ENCODE measurements at regions not wholly inside any gene's neighbourhood (a gene's known extent, or its start where the extent isn't known, plus 50 kb on each side); places are given as distances from the start of the nearest gene placed in this dataset.

- no peak for TF ChIP-seq CTCF (IDR thresholded peaks at IDR 0.05)
- TF ChIP-seq GATA3 (IDR thresholded peaks at IDR 0.05; ENCODE audit: borderline replicate concordance): no peak
- TF ChIP-seq MAZ (IDR thresholded peaks at IDR 0.05; ENCODE audit: borderline replicate concordance, low read depth, low read length): no peak
- no peak for TF ChIP-seq EP300 (IDR thresholded peaks at IDR 0.05)
- TF ChIP-seq USF2 (IDR thresholded peaks at IDR 0.05): no peak
- TF ChIP-seq HOXA7 (CRISPR knock-in tag; IDR thresholded peaks at IDR 0.05): no peak
- TF ChIP-seq, protein P1, sequence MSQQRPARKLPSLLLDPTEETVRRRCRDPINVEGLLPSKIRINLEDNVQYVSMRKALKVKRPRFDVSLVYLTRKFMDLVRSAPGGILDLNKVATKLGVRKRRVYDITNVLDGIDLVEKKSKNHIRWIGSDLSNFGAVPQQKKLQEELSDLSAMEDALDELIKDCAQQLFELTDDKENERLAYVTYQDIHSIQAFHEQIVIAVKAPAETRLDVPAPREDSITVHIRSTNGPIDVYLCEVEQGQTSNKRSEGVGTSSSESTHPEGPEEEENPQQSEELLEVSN (IDR thresholded peaks at IDR 0.05; ENCODE audit: borderline replicate concordance, low read depth): no peak
Measured at GRCh38 chr11:38510041-38510440, 1912.0 kb upstream of the RAG2 start.
